HG02885 (cell line): ENCODE measurements at regions not wholly inside any gene's neighbourhood (a gene's known extent, or its start where the extent isn't known, plus 50 kb on each side); places are given as distances from the start of the nearest gene placed in this dataset.
A peak's percentile ranks its signal among the peaks of the same experiment; 100 is the strongest.

ENCODE experiments used
- ATAC-seq: cut with Tn5 transposase; IDR thresholded peaks from one replicate; pipeline ENCODE4 v1.9.1; 2021; ENCODE audit warnings: mild to moderate bottlenecking; ENCODE audit not compliant: unreplicated experiment, poor library complexity

DNA sequence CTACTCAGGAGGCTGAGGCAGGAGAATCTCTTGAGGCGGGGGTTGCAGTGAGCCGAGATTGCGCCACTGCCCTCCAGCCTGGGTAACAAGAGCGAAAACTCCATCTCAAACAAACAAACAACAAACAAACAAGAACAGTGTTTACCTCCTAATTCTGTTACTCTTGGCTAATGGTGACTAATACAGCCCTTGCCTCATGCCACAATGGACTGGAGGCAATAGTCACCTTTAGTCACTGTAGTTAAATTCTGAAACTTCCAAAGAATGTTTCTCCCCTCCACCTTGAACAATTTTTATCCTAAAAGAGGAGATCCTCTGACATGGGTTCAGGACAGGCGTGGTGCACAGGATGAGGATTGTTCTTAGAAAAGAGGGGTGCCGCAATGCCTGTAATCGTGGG, 241.2 kb upstream of the CTSO start:
- ATAC-seq, result no peak

DNA sequence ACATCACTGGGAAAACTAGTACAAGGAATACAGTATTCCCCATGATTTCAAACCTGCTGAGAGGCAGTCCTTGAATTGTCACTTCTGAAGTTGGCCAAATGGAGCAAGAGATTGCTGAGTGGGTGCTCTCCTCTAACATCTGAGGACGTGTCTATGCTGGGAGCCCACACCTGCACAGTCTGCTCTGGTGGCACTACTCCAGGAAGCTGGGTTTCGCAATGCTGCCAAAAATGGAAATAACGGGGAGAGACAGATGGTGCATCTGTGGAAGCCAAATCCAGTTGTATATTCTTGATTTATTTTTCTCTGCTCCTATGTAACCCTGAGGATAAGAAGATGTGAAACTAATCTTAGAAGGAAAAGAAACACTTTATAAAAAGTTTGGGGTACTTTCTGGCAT, 240.1 kb upstream of the CTSO start:
- ATAC-seq, result no peak

DNA sequence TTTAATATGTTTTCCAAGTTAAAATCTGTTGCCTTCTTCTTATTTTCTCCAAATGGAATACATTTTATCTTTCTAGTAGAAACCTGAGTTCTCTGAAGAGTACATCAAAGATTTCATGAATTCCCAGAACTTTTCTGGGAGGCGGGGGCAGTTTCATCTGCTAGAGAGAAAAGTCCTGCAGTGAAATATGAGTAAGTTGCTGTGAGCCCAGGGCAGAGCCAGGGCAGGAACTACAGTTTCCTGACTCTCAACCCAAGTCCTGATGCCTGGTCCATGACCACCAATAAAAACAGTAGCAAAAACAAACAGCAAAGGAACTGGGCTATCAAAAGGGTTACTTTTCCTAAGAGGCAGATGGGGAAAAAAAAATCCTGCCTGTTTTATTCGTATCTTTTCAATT, 239.4 kb upstream of the CTSO start:
- no peak for ATAC-seq

DNA sequence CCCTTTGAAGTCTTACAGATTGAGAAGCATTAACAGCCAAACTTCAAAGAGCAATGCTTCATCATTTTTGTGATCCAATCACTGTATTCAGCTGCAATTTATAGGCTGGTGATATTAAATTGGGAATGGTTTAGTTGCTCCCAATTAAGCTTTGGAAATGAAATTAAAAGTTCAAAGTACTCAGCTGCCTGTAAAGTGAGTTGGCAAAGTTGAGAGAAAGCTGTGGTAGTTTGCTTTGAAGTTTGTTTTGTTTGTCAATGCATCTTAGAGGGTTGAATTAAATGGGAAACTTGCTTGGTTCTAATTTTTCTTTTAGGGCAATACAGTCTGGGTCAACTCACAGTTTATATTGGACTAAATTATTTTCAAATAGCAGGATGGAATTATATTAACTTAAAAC, 238.4 kb upstream of the CTSO start:
- ATAC-seq, result no peak

DNA sequence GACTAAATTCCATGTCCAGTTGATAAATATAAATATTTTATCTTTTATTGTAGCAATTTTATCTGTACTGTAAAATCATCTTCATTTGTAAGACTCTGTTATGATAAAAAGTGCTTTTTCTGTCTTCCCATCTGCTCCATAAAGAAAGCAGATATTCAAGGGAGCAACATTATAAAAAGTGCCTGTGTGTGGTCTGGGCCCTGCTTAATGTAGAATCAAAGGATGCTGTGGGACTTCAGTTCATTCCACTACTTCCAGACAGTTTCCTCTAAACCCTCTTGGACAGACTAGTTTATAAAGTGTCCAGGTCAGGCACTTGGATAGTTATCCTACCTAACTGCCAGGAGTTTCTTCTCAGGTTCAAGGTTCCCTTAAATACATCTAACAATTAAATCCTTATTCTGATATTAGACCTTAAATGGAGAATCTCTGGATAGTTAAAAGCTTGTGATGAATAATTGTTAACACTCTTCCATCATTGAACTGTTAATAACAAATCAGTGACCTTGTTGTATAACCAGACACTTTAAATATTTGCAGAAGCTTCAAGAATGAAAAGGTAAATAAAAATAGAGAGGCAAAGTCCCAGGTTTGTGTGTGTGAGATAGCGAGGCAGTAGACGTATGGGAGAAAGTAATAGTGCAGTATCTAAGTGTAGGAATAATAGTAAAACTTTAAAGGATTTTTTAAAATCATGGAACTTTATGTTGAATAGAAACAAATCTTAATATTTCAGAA, 237.5 kb upstream of the CTSO start:
- no peak for ATAC-seq

DNA sequence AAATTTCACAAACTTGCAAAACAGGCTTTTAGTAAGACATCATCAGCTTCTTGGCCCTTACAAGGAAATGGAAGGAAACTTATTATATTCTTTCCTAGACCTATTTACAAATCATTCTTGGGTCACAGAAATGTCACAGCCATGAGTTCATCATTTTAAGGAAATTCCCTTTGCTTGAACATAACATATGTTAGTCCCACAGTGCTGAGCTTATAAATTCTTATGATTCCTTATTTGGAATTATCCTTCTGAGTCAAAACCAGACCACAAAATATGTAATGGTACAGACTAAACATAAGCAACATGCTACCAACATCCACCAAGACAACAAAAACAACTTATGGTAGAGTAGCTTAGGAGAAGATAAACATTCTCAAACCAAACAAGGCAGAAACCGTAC, 236.9 kb upstream of the CTSO start:
- ATAC-seq, result no peak

DNA sequence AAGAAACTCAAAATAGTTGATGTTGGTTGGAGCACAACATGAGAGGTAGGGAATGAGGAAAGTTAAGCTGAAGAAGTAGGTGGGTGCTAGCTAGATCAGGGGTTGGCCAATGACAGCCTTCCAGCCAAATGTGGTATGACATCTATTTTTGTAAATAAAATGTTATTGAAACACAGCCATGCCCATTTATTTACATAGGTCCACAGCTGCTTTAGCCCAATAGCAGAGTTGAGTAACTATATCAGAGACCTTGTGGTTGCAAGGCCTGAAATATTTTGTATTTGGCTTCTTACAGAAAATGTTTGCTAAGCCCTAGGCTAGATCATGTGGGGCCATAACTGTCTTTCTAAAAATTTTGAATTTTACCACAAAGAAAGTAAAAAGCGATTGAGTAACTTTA, 234.9 kb upstream of the CTSO start:
- ATAC-seq, result no peak

DNA sequence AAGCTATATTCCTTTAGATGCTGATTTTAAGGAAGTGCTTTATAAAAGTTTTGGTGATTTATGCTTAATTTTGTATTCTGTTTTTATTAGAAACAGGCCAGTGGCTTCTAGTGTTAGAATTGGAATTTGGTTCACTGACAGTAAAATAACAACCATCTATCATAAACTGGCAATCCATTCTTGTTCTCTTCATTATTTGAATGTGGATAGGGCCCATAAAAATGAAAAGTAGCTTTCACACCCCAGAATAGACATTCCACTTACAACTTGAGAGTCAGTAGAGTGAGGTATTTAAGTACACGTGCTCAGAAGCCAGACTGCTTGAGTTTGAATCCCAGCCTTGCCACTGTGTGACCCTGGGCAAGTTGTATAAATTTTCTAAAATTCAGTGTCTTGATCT, 232.4 kb upstream of the CTSO start:
- ATAC-seq, result no peak

DNA sequence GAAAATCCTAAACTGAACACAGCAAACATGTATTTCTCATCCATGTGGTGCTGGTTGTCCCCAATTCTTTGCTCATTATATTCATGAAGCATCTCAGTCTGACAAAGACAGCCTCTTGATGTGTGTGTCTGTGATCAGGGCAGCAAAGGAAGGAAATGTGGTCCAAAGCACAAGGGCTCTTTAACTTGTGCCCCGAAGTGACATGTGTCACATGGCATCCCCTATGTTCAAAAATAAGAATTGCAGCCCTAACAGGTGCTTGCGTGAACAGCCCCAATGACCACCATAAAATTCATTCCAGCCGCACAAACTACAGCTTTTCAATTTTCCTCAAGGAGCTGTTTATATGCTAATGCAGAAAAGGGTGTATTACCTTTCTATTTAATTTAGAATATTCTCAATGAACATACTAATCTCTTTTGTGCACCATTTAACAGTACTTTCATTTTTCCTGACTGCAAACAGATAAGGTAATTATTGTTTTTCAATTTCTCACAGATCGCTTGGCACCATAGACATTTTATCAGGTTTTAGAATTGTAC, 231.9 kb upstream of the CTSO start:
- no peak for ATAC-seq

DNA sequence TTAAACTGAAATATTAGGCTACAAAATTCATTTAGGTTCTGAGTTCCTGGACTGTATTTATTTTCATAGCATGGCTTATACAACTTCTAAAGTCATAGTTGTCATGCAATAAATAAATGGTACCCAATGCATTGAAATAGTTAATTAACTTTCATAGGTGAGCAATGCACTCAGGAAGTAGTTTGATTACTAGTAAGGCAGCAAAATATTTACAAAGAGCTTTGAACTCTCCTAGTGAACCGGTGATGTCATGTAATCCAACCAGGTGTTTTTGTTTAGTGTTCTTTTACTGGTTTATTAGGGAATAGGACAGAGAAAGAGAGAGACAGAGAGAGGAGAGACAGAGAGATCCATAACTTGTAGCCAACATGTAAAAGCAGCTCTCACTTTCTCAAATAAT, 228.6 kb upstream of the CTSO start:
- ATAC-seq, result no peak

DNA sequence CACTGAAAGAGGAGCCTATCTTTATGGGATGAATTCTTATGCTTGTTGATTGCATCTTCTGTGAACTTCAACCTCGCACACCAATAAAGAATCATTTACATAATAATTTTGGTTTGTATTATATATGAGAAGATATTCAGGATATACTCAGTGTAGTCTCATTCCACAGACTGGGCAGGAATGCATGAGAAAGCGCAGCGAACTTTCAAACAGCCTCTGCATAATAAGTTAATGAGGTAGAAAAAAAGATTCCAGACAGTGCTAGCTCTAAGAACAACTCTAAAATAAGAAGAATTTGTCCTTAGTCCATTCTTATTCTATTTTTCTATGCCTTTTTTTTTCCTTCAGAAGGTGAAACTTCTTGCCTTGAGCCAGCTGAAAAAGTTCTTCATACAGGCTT, 224.3 kb upstream of the CTSO start:
- ATAC-seq, result no peak

DNA sequence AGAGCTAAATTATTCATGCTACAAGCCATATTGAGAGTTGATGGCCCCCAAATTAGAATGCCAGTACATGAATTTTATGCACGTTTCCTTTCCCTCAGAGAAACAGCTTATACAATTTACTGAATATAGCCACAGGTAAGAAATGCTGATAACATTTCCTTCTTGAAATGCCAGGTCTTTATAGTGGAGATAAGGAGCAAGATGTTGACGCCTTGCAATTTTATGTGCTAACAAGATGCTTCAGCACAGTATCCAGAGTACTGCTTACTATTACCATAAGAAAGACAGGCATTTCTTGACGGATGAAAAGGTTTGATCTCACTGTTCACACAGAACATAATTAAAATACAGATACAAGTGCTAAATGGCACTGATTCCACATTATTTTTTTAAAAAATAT, 223.2 kb upstream of the CTSO start:
- no peak for ATAC-seq

DNA sequence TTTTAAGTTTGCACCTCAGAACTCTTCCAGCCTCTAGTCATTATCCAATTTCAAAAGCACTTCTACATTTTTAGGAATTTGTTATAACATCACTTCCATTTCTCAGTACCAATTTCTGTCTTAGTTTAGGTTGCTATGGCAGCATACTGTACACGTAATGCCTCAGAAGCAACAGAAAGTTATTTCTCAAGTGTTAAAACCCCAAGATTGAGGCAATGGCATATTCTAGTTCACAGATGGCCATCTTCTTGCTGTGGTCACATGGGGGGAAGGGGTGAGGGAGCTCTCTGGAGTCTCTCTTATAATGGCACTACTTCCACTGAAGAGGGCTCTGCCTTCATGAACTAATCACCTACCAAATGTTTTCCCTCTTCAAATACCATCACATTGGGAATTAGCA, 220.3 kb upstream of the CTSO start:
- no peak for ATAC-seq

DNA sequence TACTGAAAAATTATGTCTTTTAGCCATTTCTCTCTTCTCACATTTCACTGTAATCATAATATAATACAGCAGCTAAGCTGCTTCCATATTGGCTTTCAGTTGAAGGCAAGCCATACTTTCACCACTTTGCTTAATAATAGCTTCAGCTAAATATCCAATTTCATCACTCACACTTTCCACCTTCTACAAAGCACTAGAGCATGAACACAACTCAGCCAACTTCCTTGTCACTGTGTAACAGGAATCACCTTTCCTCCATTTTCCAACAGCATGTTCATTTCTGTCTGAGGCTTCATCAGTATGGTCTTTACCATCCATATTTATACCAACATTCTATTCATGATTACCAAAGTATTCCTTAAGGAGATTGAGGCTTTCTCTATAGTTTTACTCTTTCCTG, 219.8 kb upstream of the CTSO start:
- ATAC-seq, result no peak

DNA sequence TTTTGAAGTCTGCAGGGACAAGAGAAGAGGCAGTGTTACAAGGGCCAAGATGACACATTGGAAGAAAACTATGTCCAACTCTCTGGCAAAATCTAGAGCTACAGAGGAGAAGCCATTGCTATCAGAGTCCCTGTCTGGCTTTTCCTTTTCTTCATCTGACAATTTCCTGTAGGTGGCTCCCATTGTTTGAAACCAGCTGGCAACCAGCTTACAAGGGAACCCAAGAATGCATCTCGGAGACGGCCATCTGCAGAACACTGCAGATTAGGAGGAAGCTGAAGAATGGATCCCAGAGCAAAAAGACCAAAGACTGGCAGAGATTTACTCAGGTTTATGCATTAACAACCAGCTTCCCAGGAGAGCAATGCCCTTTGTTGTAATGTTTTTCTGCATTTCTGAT, 216.2 kb upstream of the CTSO start:
- no peak for ATAC-seq

DNA sequence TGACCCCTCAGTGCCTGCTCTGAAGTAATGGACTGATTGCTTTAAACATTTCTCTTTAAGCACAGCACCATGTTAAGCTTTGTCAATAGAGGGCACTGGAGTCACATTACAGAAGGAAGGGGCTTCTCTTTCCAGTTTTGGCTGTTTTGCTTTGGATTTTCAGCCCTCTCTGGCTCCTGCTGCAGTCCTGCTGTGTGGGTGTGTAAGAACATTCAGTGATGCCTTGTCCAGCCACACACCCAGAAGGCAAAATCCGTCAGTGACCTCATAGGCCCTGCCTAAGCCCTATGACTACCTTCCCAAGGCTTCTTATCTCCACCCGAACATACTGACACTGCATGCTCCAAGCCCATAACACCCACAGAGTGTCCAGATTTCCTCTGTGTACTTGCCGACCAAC, 215.3 kb upstream of the CTSO start:
- ATAC-seq, result peak; percentile 70

DNA sequence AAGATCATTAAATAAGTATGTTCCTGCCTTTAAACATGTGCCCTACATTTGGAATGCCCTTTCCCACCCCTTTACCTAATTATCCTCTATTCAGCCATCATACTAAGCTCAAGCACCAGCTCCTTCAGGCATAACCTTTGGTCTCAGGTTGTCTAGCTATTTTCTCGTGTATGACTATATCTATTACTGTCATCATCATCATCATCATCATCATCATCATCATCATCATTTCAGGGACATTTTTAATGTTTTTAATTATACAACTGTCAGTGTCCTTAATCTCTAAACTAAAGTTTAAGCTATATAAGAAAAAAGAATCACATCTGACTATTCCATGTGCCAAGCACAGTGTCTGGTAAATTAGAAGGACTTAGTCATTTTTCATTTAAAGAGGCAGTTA, 214.6 kb upstream of the CTSO start:
- no peak for ATAC-seq

DNA sequence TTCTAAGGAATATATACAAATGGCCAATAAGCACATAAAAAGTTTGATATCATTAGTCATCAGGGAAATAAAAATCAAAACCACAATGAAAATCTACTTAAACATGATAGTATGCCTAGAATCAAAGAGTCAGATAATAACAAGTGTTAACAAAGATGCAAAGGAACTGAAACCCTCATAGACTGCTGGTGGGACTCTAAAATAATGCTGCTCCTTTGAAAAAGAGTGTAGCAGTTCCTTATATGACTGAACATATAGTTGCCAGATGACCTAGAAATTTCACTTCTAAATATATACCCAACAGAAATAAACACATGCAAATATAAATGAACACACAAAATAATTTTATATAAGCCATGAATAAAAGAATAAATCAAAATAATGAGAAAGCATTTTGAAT, 205.1 kb upstream of the CTSO start:
- ATAC-seq, result peak; percentile 95

DNA sequence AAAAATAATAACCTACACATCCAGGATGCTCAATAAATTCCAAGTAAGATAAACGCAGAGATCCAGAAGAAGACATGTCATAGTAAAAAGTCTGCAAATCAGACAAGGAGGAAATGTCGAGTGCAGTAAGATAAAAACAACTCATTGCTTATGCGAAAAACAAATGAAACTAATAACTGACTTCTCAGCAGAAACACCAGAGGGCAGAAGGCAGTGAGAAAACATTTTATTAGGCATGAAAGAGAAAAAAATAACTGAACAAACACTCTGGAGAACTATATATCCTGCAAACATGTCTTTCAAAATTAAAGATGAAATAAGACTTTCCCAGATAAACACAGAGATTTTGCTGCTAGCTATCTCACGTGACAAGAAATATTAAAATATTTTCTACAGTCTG, 201.3 kb upstream of the CTSO start:
- ATAC-seq, result no peak

DNA sequence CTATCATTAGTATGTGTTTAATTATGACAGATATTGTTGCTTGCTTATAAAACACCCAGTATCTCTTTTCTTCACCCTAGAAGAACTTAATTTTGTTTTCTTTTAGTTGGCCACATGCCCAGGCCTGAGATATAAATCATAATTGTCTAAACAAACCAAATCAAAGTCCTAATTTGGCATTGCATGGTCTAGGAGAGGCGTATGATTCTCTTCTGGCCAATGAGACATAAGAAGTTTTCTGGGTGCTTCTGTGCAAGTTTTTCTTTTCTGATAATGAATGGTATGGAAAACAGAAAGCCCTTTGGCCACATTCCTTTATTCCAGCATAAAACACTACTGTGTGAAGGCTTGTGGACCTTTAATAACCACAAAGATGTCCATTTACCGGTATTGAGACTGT, 192.9 kb upstream of the CTSO start:
- no peak for ATAC-seq

DNA sequence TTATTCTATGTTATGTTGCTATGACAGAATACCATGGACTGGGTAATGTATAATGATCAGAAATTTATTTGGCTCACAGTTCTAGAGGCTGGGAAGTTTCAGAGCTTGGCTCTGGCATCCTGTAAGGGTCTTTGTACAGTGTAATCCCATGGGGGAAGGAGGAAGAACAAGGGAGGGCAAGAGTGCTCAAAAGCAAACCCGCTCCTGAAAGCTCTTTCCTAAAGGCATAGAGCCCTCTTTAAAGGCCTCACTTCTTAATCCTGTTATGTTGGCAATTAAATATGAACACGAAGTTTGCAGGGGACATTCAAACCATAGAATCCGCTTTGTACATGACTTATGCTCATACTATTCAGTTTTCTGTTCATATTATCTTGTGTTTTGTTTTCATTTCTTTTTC, 191.3 kb upstream of the CTSO start:
- ATAC-seq, result no peak

DNA sequence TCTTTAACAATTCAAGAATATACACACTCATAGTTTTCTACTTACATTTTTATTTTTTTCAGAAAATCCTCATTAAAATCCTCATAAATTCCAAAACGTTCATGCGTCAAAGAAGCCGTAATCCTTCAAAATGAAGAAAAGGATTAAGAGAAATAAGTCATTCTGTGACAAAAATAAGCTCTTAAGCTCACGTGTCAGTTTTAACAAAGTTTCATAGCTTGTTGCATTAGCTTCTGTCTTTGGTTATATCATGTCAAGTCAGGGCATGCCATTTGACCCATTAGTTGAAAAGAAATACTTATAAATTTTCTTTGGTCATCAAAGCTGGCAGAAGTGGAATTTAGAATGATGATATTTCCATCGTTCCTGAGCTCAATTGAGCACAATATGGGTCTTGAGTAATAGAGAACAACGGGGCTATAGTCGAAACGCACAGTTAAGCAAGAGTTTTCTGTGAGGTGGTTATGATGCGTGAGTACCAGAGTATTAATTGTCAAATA, 185.2 kb upstream of the CTSO start:
- no peak for ATAC-seq
